Neural progenitor cell (in vitro differentiated cells): ENCODE measurements at regions not wholly inside any gene's neighbourhood (a gene's known extent, or its start where the extent isn't known, plus 50 kb on each side); places are given as distances from the start of the nearest gene placed in this dataset.

Experiments
- EZH2 ChIP-seq: fragments of 200-600 bp; sonication (generic); IDR thresholded peaks from 2 replicates; pipeline ENCODE4 v1.6.1; 2017; ENCODE audit warnings: antibody characterized with exemption, mild to moderate bottlenecking, moderate library complexity
- EZH2phosphoT487 ChIP-seq: fragments of 200-600 bp; sonication (generic); IDR thresholded peaks from 2 replicates; pipeline ENCODE4 v1.6.1; 2017; ENCODE audit warnings: antibody characterized with exemption
- TF ChIP-seq, protein P1 (sequence below): fragments of 200-600 bp; sonication (generic); IDR thresholded peaks from 2 replicates; pipeline ENCODE4 v1.5.1; 2017; ENCODE audit warnings: antibody characterized with exemption, mild to moderate bottlenecking

DNA sequence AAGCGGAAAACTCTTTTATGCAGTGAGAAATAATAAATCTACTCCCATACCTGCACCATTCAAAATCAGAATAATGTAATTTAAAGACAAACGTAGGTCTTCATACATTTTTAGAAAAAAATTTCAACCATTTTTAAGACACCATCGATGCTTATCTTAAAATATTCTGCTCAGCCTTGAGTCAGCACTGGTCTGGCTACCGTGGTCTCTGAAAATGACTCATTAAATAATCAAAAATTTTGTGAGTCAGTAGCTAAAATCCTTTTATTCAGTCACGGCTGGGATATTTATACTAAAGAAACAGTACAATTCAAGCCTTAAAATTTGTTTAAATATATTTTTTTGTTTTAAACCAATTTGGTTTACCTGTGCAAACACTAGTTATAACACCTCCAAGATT is 2862.8 kb upstream of the PCDH20 start:
- TF ChIP-seq EZH2 (no peak), EZH2phosphoT487 (no peak)
- TF ChIP-seq, protein P1, sequence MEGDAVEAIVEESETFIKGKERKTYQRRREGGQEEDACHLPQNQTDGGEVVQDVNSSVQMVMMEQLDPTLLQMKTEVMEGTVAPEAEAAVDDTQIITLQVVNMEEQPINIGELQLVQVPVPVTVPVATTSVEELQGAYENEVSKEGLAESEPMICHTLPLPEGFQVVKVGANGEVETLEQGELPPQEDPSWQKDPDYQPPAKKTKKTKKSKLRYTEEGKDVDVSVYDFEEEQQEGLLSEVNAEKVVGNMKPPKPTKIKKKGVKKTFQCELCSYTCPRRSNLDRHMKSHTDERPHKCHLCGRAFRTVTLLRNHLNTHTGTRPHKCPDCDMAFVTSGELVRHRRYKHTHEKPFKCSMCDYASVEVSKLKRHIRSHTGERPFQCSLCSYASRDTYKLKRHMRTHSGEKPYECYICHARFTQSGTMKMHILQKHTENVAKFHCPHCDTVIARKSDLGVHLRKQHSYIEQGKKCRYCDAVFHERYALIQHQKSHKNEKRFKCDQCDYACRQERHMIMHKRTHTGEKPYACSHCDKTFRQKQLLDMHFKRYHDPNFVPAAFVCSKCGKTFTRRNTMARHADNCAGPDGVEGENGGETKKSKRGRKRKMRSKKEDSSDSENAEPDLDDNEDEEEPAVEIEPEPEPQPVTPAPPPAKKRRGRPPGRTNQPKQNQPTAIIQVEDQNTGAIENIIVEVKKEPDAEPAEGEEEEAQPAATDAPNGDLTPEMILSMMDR, result no peak
